ENCODE measurements at regions not wholly inside any gene's neighbourhood (a gene's known extent, or its start where the extent isn't known, plus 50 kb on each side); places are given as distances from the start of the nearest gene placed in this dataset.

GRCh38 chr10:61001731-61002122 is 57.7 kb upstream of the RHOBTB1 start:
- in situ Hi-C loops (cut with MboI; ENCODE audit: low sequenced_read_pairs, unreplicated experiment) = no loop called here
- no peak for DNase-seq (ENCODE audit: low spot score)
- TF ChIP-seq CTCF (IDR thresholded peaks at IDR 0.05; ENCODE audit: borderline replicate concordance, control extremely low read depth, extremely low read depth, insufficient read depth, missing control alignments) = no peak

- no peak for TF ChIP-seq CTCF (IDR thresholded peaks at IDR 0.05; ENCODE audit: borderline replicate concordance, control extremely low read depth, extremely low read depth, insufficient read depth, missing control alignments)
- DNase-seq (ENCODE audit: low spot score) = peak; percentile 30
- in situ Hi-C loops (cut with MboI; ENCODE audit: low sequenced_read_pairs, unreplicated experiment) = no loop called here
Measured at GRCh38 chr10:61000769-61001730, 57.1 kb upstream of the RHOBTB1 start.

GRCh38 chr10:60998932-60999331 is 54.9 kb upstream of the RHOBTB1 start:
- no peak for TF ChIP-seq CTCF (IDR thresholded peaks at IDR 0.05; ENCODE audit: borderline replicate concordance, control extremely low read depth, extremely low read depth, insufficient read depth, missing control alignments)
- in situ Hi-C loops (cut with MboI; ENCODE audit: low sequenced_read_pairs, unreplicated experiment) = no loop called here
- no peak for DNase-seq (ENCODE audit: low spot score)

- no peak for TF ChIP-seq CTCF (IDR thresholded peaks at IDR 0.05; ENCODE audit: borderline replicate concordance, control extremely low read depth, extremely low read depth, insufficient read depth, missing control alignments)
- in situ Hi-C loops (cut with MboI; ENCODE audit: low sequenced_read_pairs, unreplicated experiment) = no loop called here
Measured at GRCh38 chr10:60994128-60994527, 50.1 kb upstream of the RHOBTB1 start.

More at GRCh38 chr10:60994128-60994527, 50.1 kb upstream of the RHOBTB1 start:
- DNase-seq (ENCODE audit: low spot score) = no peak
